ENCODE measurements at regions not wholly inside any gene's neighbourhood (a gene's known extent, or its start where the extent isn't known, plus 50 kb on each side); places are given as distances from the start of the nearest gene placed in this dataset.

DNA sequence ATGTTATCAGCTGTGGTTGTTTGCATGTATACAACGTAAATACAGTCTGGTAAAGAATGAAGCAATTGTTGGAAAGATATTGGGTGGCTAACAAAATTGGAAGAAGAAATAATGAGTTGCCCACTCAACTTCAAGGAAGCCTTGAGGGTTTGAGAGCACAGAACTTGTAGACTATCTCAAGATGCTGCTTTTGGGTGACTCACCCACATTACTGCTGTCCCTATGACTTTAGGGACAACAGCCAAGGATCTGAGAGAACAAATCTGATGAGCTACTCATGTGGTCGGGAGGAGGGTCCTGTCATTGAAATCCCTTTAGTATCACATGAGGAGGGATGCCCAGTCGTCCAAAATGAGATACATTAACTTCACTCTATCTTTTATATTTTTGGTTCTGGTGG is 261.8 kb downstream of the GAS1 start:
- H3K4me3 ChIP-seq (ENCODE audit: low read length) = no peak overlapping the region
- TF ChIP-seq, protein P1, sequence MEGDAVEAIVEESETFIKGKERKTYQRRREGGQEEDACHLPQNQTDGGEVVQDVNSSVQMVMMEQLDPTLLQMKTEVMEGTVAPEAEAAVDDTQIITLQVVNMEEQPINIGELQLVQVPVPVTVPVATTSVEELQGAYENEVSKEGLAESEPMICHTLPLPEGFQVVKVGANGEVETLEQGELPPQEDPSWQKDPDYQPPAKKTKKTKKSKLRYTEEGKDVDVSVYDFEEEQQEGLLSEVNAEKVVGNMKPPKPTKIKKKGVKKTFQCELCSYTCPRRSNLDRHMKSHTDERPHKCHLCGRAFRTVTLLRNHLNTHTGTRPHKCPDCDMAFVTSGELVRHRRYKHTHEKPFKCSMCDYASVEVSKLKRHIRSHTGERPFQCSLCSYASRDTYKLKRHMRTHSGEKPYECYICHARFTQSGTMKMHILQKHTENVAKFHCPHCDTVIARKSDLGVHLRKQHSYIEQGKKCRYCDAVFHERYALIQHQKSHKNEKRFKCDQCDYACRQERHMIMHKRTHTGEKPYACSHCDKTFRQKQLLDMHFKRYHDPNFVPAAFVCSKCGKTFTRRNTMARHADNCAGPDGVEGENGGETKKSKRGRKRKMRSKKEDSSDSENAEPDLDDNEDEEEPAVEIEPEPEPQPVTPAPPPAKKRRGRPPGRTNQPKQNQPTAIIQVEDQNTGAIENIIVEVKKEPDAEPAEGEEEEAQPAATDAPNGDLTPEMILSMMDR (conservative IDR thresholded peaks at IDR 0.05; ENCODE audit: low read length) = no peak
- DNase-seq (ENCODE audit: low read depth) = no peak

GRCh38 chr9:86684148-86684547 is 263.2 kb downstream of the GAS1 start:
- peak; percentile 41 for DNase-seq (ENCODE audit: low read depth)
- TF ChIP-seq, protein P1 (conservative IDR thresholded peaks at IDR 0.05; ENCODE audit: low read length) = no peak

DNA sequence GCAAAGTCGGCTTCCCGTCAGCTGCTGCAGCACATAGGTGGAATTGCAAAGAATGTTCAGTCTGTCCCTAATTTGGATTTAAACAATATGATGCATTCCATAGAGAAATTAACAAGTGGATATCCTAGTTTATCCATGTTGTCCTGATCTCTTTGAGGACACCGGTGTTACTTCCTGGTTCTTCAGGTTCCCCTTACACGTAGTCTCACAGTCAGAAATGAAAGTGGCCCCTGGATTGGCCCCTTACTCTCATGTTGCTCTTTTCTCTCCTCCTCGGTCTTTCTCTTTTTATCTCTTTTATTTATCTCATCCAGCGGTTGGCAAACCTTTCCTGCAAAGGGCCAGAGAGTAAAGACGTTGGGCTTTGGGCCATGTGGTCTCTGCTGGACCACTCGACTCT is 265.1 kb downstream of the GAS1 start:
- H3K4me3 ChIP-seq (ENCODE audit: low read length) = no peak overlapping the region
- no peak for DNase-seq (ENCODE audit: low read depth)
- TF ChIP-seq, protein P1 (conservative IDR thresholded peaks at IDR 0.05; ENCODE audit: low read length) = no peak

More at GRCh38 chr9:86684148-86684547, 263.2 kb downstream of the GAS1 start:
- H3K4me3 ChIP-seq (ENCODE audit: low read length) = no peak overlapping the region

DNA sequence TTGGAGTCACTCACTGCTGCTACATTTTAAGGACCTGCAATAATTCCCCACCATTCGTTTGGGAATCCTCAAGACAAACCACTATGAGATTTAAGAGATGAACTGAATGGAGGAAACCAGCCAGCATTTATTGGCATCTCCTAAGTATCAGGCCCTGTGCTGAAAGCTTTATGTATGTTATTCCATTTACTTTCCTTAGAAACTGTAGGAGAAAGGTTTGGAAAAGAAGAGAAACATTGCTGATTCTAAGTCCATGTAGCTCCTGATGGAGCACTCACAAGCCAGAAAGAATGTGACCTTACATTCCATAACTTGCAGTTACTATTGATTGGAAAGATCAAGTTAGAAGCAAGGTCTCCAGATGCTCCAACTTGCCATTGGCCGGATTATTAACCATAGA is 267.4 kb downstream of the GAS1 start:
- no peak overlapping the region for H3K4me3 ChIP-seq (ENCODE audit: low read length)
- TF ChIP-seq, protein P1 (conservative IDR thresholded peaks at IDR 0.05; ENCODE audit: low read length) = no peak
- peak; percentile 67 for DNase-seq (ENCODE audit: low read depth)

- H3K4me3 ChIP-seq (ENCODE audit: low read length) = no peak overlapping the region
- DNase-seq (ENCODE audit: low read depth) = no peak
- TF ChIP-seq, protein P1 (conservative IDR thresholded peaks at IDR 0.05; ENCODE audit: low read length) = no peak
Observed at GRCh38 chr9:86676396-86676795, 270.9 kb downstream of the GAS1 start.

GRCh38 chr9:86675805-86676204 is 271.5 kb downstream of the GAS1 start:
- H3K4me3 ChIP-seq (ENCODE audit: low read length) = no peak overlapping the region
- TF ChIP-seq, protein P1 (conservative IDR thresholded peaks at IDR 0.05; ENCODE audit: low read length) = no peak
- DNase-seq (ENCODE audit: low read depth) = no peak

DNA sequence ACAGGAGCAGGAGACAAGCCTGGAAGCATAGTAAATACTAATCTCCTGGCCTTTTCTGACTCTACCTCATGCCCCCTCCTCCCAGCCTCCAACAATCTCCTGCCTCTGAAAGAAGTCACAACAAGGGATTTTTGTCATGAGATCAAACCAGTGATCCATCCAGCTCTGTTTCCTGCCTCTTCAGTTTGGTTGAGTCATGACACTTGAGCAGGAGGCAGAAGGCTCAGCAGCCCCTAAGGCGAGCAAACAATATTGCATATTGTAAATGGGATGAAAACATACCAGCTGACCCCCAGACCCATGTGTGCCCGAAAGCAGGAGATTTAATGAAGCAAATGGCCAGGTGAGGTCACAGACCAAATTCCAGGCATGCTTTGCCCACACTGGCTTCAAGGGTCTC is 272.8 kb downstream of the GAS1 start:
- TF ChIP-seq, protein P1 (conservative IDR thresholded peaks at IDR 0.05; ENCODE audit: low read length) = no peak
- no peak overlapping the region for H3K4me3 ChIP-seq (ENCODE audit: low read length)
- peak; percentile 38 for DNase-seq (ENCODE audit: low read depth)
